ENCODE measurements at regions not wholly inside any gene's neighbourhood (a gene's known extent, or its start where the extent isn't known, plus 50 kb on each side); places are given as distances from the start of the nearest gene placed in this dataset.

GRCh38 chr5:116669261-116670031 is 94.8 kb upstream of the SEMA6A start:
- TF ChIP-seq, protein P1, sequence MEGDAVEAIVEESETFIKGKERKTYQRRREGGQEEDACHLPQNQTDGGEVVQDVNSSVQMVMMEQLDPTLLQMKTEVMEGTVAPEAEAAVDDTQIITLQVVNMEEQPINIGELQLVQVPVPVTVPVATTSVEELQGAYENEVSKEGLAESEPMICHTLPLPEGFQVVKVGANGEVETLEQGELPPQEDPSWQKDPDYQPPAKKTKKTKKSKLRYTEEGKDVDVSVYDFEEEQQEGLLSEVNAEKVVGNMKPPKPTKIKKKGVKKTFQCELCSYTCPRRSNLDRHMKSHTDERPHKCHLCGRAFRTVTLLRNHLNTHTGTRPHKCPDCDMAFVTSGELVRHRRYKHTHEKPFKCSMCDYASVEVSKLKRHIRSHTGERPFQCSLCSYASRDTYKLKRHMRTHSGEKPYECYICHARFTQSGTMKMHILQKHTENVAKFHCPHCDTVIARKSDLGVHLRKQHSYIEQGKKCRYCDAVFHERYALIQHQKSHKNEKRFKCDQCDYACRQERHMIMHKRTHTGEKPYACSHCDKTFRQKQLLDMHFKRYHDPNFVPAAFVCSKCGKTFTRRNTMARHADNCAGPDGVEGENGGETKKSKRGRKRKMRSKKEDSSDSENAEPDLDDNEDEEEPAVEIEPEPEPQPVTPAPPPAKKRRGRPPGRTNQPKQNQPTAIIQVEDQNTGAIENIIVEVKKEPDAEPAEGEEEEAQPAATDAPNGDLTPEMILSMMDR (IDR thresholded peaks at IDR 0.05; ENCODE audit: insufficient read depth, low read length, poor library complexity, severe bottlenecking), result no peak
- Histone ChIP-seq H3K4me3 (ENCODE audit: low read depth, low read length) (no peak overlapping the region), H3K27me3 (ENCODE audit: control insufficient read depth, insufficient read depth, low read length) (no peaks in the 10 kb centered on the region), H3K36me3 (ENCODE audit: control insufficient read depth, insufficient read depth, low read length) (no peaks in the 10 kb centered on the region)
- no peak for DNase-seq (ENCODE audit: low read depth)

DNA sequence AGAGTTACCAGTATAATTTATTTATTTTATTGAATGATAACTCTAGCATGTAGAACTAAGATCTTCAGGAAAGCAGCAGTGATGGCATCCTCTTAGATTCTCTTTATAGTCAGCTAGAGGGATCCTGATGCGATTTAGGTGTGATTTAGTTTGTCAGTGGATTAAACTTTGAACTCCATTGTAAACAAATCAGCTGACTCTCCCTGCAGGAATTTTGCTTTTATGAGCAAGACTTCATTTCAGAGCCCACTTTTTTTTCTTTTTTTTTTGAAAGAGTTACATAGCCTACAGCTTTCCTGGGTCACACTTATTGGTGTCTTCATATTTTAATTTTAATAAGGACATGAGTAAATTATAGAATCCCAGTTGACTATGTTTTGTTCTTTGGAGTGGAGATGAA is 93.8 kb upstream of the SEMA6A start:
- H3K36me3 ChIP-seq (ENCODE audit: control insufficient read depth, insufficient read depth, low read length), result no peaks in the 10 kb centered on the region
- DNase-seq (ENCODE audit: low read depth), result no peak
- H3K27me3 ChIP-seq (ENCODE audit: control insufficient read depth, insufficient read depth, low read length), result no peaks in the 10 kb centered on the region
- H3K4me3 ChIP-seq (ENCODE audit: low read depth, low read length), result no peak overlapping the region
- TF ChIP-seq, protein P1 (IDR thresholded peaks at IDR 0.05; ENCODE audit: insufficient read depth, low read length, poor library complexity, severe bottlenecking), result no peak

- TF ChIP-seq, protein P1 (IDR thresholded peaks at IDR 0.05; ENCODE audit: insufficient read depth, low read length, poor library complexity, severe bottlenecking), result no peak
- Histone ChIP-seq H3K4me3 (ENCODE audit: low read depth, low read length) (no peak overlapping the region), H3K27me3 (ENCODE audit: control insufficient read depth, insufficient read depth, low read length) (no peaks in the 10 kb centered on the region), H3K36me3 (ENCODE audit: control insufficient read depth, insufficient read depth, low read length) (no peaks in the 10 kb centered on the region)
- DNase-seq (ENCODE audit: low read depth), result no peak
Measured at GRCh38 chr5:116666901-116667300, 92.3 kb upstream of the SEMA6A start.

- TF ChIP-seq, protein P1 (IDR thresholded peaks at IDR 0.05; ENCODE audit: insufficient read depth, low read length, poor library complexity, severe bottlenecking), result no peak
- no peaks in the 10 kb centered on the region for H3K27me3 ChIP-seq (ENCODE audit: control insufficient read depth, insufficient read depth, low read length)
- no peaks in the 10 kb centered on the region for H3K36me3 ChIP-seq (ENCODE audit: control insufficient read depth, insufficient read depth, low read length)
- H3K4me3 ChIP-seq (ENCODE audit: low read depth, low read length), result no peak overlapping the region
- no peak for DNase-seq (ENCODE audit: low read depth)
Measured at GRCh38 chr5:116664988-116665387, 90.4 kb upstream of the SEMA6A start.

GRCh38 chr5:116663081-116663480 is 88.5 kb upstream of the SEMA6A start:
- TF ChIP-seq, protein P1 (IDR thresholded peaks at IDR 0.05; ENCODE audit: insufficient read depth, low read length, poor library complexity, severe bottlenecking), result no peak
- no peaks in the 10 kb centered on the region for H3K27me3 ChIP-seq (ENCODE audit: control insufficient read depth, insufficient read depth, low read length)
- no peaks in the 10 kb centered on the region for H3K36me3 ChIP-seq (ENCODE audit: control insufficient read depth, insufficient read depth, low read length)
- H3K4me3 ChIP-seq (ENCODE audit: low read depth, low read length), result no peak overlapping the region
- DNase-seq (ENCODE audit: low read depth), result no peak

DNA sequence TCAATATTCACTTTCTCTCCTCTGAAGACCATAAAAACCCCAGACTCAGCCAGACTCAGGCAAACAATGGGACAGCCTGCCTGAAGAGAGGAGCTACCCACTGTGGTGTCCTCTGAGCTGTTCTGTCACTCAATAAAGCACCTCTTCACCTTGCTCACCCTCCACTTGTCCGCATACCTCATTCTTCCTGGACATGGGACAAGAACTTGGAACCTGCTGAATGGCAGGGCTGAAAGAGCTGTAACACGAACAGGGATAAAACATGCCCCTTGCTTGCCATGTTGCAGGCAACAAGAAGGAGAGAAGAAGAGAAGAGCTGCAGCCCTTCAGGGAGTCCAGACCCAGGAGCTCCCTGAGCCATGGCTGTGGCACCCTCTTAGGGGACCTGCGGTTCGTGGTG is 86.8 kb upstream of the SEMA6A start:
- no peaks in the 10 kb centered on the region for H3K36me3 ChIP-seq (ENCODE audit: control insufficient read depth, insufficient read depth, low read length)
- DNase-seq (ENCODE audit: low read depth), result no peak
- no peaks in the 10 kb centered on the region for H3K27me3 ChIP-seq (ENCODE audit: control insufficient read depth, insufficient read depth, low read length)
- no peak overlapping the region for H3K4me3 ChIP-seq (ENCODE audit: low read depth, low read length)
- TF ChIP-seq, protein P1 (IDR thresholded peaks at IDR 0.05; ENCODE audit: insufficient read depth, low read length, poor library complexity, severe bottlenecking), result no peak

Data from kidney epithelial cell (primary cell).